ENCODE measurements at regions not wholly inside any gene's neighbourhood (a gene's known extent, or its start where the extent isn't known, plus 50 kb on each side); places are given as distances from the start of the nearest gene placed in this dataset.

DNA sequence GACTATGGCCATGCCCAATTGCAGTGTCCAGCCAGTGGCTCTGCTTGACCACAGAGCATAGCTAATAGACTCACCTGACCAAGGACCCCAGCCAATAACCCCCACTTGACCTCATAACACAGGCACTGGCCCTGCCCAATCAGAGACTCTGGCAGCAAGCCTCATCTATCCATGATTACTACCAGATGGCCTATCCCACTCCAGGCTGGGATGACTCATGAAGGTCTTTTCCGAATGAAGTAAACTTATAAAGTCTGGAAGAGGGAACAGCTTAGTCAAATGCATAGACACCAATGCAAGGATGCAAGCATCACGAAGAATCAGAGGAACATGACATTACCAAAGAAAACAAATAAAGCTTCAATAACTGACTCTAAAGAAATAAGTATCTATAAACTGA, 141.4 kb downstream of the TMEM168 start:
- no peaks in the 10 kb centered on the region for H3K27me3 ChIP-seq
- DNase-seq (ENCODE audit: low spot score in 2 of 2) = no peak
- H3K9me3 ChIP-seq = peaks cover 11% of the 10 kb centered on the region
- no peaks in the 10 kb centered on the region for H3K4me1 ChIP-seq
- TF ChIP-seq EP300 (IDR thresholded peaks at IDR 0.05) = no peak
- TF ChIP-seq POLR2A (IDR thresholded peaks at IDR 0.05) = no peak
- no peak for TF ChIP-seq POLR2AphosphoS5 (IDR thresholded peaks at IDR 0.05)
- TF ChIP-seq, protein P1, sequence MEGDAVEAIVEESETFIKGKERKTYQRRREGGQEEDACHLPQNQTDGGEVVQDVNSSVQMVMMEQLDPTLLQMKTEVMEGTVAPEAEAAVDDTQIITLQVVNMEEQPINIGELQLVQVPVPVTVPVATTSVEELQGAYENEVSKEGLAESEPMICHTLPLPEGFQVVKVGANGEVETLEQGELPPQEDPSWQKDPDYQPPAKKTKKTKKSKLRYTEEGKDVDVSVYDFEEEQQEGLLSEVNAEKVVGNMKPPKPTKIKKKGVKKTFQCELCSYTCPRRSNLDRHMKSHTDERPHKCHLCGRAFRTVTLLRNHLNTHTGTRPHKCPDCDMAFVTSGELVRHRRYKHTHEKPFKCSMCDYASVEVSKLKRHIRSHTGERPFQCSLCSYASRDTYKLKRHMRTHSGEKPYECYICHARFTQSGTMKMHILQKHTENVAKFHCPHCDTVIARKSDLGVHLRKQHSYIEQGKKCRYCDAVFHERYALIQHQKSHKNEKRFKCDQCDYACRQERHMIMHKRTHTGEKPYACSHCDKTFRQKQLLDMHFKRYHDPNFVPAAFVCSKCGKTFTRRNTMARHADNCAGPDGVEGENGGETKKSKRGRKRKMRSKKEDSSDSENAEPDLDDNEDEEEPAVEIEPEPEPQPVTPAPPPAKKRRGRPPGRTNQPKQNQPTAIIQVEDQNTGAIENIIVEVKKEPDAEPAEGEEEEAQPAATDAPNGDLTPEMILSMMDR (IDR thresholded peaks at IDR 0.05) = no peak
- 70% methylated on average over 2 of the region's 2 CpGs for WGBS
- H3K36me3 ChIP-seq = no peaks in the 10 kb centered on the region
- H3K27ac ChIP-seq = no peak overlapping the region
- H3K4me3 ChIP-seq = no peak overlapping the region

GRCh38 chr7:112649560-112649959, 140.6 kb downstream of the TMEM168 start:
- TF ChIP-seq EP300 (IDR thresholded peaks at IDR 0.05) (no peak), POLR2A (IDR thresholded peaks at IDR 0.05) (no peak), POLR2AphosphoS5 (IDR thresholded peaks at IDR 0.05) (no peak)
- TF ChIP-seq, protein P1 (IDR thresholded peaks at IDR 0.05) = no peak
- Histone ChIP-seq H3K27ac (no peak overlapping the region), H3K36me3 (no peaks in the 10 kb centered on the region), H3K9me3 (peaks cover 11% of the 10 kb centered on the region), H3K4me1 (no peaks in the 10 kb centered on the region), H3K4me3 (no peak overlapping the region), H3K27me3 (no peaks in the 10 kb centered on the region)
- DNase-seq (ENCODE audit: low spot score in 2 of 2) = no peak

DNA sequence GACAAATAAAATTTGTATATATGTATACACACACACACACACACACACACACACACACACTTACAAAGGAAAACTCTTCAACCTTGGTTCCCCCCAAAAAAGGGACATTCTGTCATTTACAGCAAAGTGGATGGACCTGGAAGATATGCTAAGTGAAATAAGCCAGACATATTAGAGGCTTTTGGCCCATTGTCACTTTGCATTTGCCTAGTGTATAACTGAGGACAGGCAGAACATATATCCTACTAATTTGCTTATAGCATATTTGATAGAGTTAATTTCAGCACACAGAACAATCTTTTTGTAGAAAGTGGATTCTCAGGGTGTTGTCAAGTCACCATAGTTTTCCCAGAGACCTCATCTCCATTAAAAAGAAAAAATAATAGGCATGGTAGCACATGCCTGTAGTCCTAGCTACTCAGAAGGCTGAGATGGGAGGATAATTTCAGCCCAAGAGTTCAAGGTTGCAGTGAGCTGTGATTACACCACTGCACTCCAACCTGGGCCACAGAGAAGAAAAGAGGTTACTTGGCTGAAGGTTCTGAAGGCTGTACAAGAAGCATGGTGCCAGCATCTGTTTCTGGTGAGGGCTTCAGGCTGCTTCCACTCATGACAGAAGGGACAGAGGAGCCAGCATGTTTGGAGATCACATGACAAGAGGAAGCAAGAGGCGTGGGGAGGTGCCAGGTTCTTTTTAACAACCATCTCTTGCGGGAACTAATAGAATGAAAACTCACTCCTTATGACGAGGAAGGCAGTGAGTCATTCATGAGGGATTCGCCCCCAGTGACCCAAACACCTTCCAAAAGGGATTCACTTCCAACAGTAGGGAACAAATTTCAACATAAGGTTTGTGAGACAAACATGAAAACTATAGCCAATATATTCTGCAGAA, 135.6 kb downstream of the TMEM168 start:
- H3K27ac ChIP-seq = no peak overlapping the region
- no peaks in the 10 kb centered on the region for H3K36me3 ChIP-seq
- no peaks in the 10 kb centered on the region for H3K27me3 ChIP-seq
- H3K4me1 ChIP-seq = no peaks in the 10 kb centered on the region
- WGBS = 43% methylated on average over 4 of the region's 4 CpGs
- no peak overlapping the region for H3K4me3 ChIP-seq
- H3K9me3 ChIP-seq = peaks cover under 1% of the 10 kb centered on the region
- TF ChIP-seq EP300 (IDR thresholded peaks at IDR 0.05) (no peak), POLR2A (IDR thresholded peaks at IDR 0.05) (no peak), POLR2AphosphoS5 (IDR thresholded peaks at IDR 0.05) (no peak)
- TF ChIP-seq, protein P1 (IDR thresholded peaks at IDR 0.05) = no peak
- DNase-seq (ENCODE audit: low spot score in 2 of 2) = no peak

DNA sequence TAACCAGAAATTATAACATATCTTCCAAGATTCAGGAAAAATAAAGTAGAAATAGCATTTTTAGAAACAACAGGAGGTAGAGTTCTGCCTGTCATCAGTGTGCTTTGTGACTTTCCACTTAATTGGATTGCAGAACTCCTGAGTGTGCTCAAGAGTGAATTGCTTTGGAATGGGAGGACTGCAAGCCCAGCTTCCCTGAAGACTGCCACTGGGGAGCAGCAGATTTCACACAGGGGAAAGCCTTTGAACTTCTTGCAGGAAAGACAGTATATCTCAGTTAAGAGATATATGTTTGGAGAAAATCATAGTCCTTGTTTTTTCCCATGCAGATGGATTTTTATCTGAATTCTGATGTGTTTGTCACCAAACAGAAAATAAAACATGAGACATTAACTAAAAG, 124.5 kb downstream of the TMEM168 start:
- Histone ChIP-seq H3K27ac (no peak overlapping the region), H3K27me3 (no peaks in the 10 kb centered on the region), H3K36me3 (no peaks in the 10 kb centered on the region), H3K4me1 (no peaks in the 10 kb centered on the region), H3K9me3 (peaks cover 3% of the 10 kb centered on the region), H3K4me3 (no peak overlapping the region)
- TF ChIP-seq POLR2AphosphoS5 (IDR thresholded peaks at IDR 0.05) (no peak), EP300 (IDR thresholded peaks at IDR 0.05) (no peak)
- no peak for DNase-seq (ENCODE audit: low spot score in 2 of 2)

DNA sequence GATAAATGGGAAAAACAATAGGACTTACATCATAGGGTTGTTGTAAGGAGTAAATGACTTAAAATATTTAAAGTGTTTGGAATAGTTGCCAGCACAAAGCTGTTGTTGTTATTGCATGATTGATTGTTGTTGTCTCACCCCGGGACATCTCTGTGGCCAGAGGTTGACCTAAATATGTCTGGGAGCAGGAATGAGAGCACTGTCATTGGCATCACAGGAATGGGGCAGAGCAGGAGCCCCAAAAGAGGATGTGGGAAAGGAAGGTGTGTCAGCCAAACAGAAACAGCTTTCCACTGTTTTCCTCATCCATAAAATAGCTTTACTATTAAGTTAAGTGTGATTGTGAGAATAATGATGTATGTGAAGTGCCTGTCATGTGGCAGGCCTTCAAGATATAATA, 121.6 kb downstream of the TMEM168 start:
- Histone ChIP-seq H3K36me3 (no peaks in the 10 kb centered on the region), H3K4me1 (no peaks in the 10 kb centered on the region), H3K27me3 (no peaks in the 10 kb centered on the region), H3K4me3 (no peak overlapping the region), H3K9me3 (no peaks in the 10 kb centered on the region), H3K27ac (no peak overlapping the region)
- TF ChIP-seq, protein P1 (IDR thresholded peaks at IDR 0.05) = no peak
- no peak for TF ChIP-seq POLR2AphosphoS5 (IDR thresholded peaks at IDR 0.05)
- no peak for TF ChIP-seq POLR2A (IDR thresholded peaks at IDR 0.05)
- no peak for TF ChIP-seq EP300 (IDR thresholded peaks at IDR 0.05)
- DNase-seq (ENCODE audit: low spot score in 2 of 2) = no peak
- 67% methylated on average over 1 of the region's 1 CpG for WGBS

Data from suprapubic skin (tissue), 4 donors.